H1 (cell line): ENCODE measurements at regions not wholly inside any gene's neighbourhood (a gene's known extent, or its start where the extent isn't known, plus 50 kb on each side); places are given as distances from the start of the nearest gene placed in this dataset.

Source experiments
- CHD7 ChIP-seq: fragments of 300-600 bp; sonication (generic); IDR thresholded peaks from 2 replicates; pipeline ENCODE4 v1.7.1; 2012; ENCODE audit warnings: low read length, moderate library complexity, mild to moderate bottlenecking, inconsistent platforms; ENCODE audit not compliant: insufficient replicate concordance

GRCh38 chr5:93675460-93676450, 65.6 kb downstream of the POU5F2 start (continued):
- TF ChIP-seq CHD7, result no peak
